Tibial nerve (tissue), 4 donors: ENCODE measurements at regions not wholly inside any gene's neighbourhood (a gene's known extent, or its start where the extent isn't known, plus 50 kb on each side); places are given as distances from the start of the nearest gene placed in this dataset.
"Not testable (repeated sequence)": the region's sequence is repeated elsewhere in the genome, so short reads cannot be mapped to it uniquely, and the experiment has no call there.

ENCODE experiments used
- DNase-seq, 2 donors: peaks; one replicate each; pipeline ENCODE4 v3.0.0-alpha.2; 2019; ENCODE audit warnings: low spot score in 2 of 2
- H3K27ac ChIP-seq, 4 donors: fragments of 200-600 bp; sonication (generic) in 3 of 4; one replicate each; pipeline ENCODE4 v1.5.1; 2017 to 2019; ENCODE audit warnings: mild to moderate bottlenecking in 1 of 4
- H3K27me3 ChIP-seq, 2 donors: fragments of 200-600 bp; sonication (generic) in 1 of 2; one replicate each; pipeline versions ENCODE4 v1.5.1 to v1.6.0; 2017 to 2019
- H3K36me3 ChIP-seq, 3 donors: fragments of 200-600 bp; sonication (generic); one replicate each; pipeline ENCODE4 v1.5.1; 2018 to 2019
- H3K4me1 ChIP-seq, 4 donors: fragments of 200-600 bp; sonication (generic) in 3 of 4; one replicate each; pipeline ENCODE4 v1.5.1; 2017 to 2019
- H3K4me3 ChIP-seq, 4 donors: fragments of 200-600 bp; sonication (generic) in 3 of 4; one replicate each; pipeline ENCODE4 v1.5.1; 2017 to 2019; ENCODE audit warnings: mild to moderate bottlenecking in 1 of 4, moderate library complexity in 1 of 4
- H3K9me3 ChIP-seq, 4 donors: fragments of 200-600 bp; sonication (generic) in 3 of 4; one replicate each; pipeline ENCODE4 v1.5.1; 2017 to 2019
- CTCF ChIP-seq, 5 experiments: fragments of 200-600 bp in 3 of 5; fragments of 450-650 bp in 2 of 5; sonication (generic) in 3 of 5; IDR thresholded peaks; one replicate each; pipeline ENCODE4 v1.5.1; 2016 to 2019; ENCODE audit warnings: antibody characterized with exemption in 5 of 5, mild to moderate bottlenecking in 3 of 5, moderate library complexity in 2 of 5
- EP300 ChIP-seq, 2 donors: sonication (generic); formaldehyde crosslinking; IDR thresholded peaks; one replicate each; pipeline ENCODE4 v1.6.1; 2017; ENCODE audit warnings: antibody characterized with exemption in 2 of 2, mild to moderate bottlenecking in 1 of 2
- POLR2A ChIP-seq, 2 donors: fragments of 450-650 bp; IDR thresholded peaks; one replicate each; pipeline ENCODE4 v1.6.1; 2017; ENCODE audit warnings: antibody characterized with exemption in 2 of 2, mild to moderate bottlenecking in 2 of 2, moderate library complexity in 2 of 2
- whole genome bisulfite sequencing, 2 donors: methylation state at CpG; one replicate each; pipeline ENCODE4 v1.1.5; 2018; 5-methylcytosine and 5-hydroxymethylcytosine counted together

GRCh38 chr10:20582041-20582440, 315.1 kb downstream of the NEBL start:
- Histone ChIP-seq H3K27me3 (no peaks in the 10 kb centered on the region), H3K27ac (no peak overlapping the region), H3K36me3 (no peaks in the 10 kb centered on the region), H3K9me3 (peaks cover 0 to 22% (median 0%) of the 10 kb centered on the region in 4 donors), H3K4me3 (no peak overlapping the region), H3K4me1 (no peaks in the 10 kb centered on the region)
- WGBS, 2 donors = 67 to 85% methylated on average over 1 of the region's 1 CpG
- no peak for DNase-seq
- no peak for TF ChIP-seq CTCF (IDR thresholded peaks at IDR 0.05)
- TF ChIP-seq POLR2A (IDR thresholded peaks at IDR 0.05) = no peak
- no peak for TF ChIP-seq EP300 (IDR thresholded peaks at IDR 0.05)

- Histone ChIP-seq H3K36me3 (no peaks in the 10 kb centered on the region), H3K27ac (no peak overlapping the region), H3K4me1 (no peaks in the 10 kb centered on the region), H3K27me3 (no peaks in the 10 kb centered on the region), H3K4me3 (no peak overlapping the region), H3K9me3 (no peaks in the 10 kb centered on the region)
- 86 to 90% methylated on average over 2 of the region's 2 CpGs for WGBS, 2 donors
- DNase-seq = no peak
- TF ChIP-seq CTCF (IDR thresholded peaks at IDR 0.05) = no peak
- no peak for TF ChIP-seq EP300 (IDR thresholded peaks at IDR 0.05)
- TF ChIP-seq POLR2A (IDR thresholded peaks at IDR 0.05) = no peak
Observed at GRCh38 chr10:20573924-20574323, 323.2 kb downstream of the NEBL start.

- not testable (repeated sequence) for H3K4me3 ChIP-seq, H3K36me3 ChIP-seq, DNase-seq, H3K4me1 ChIP-seq, H3K27me3 ChIP-seq, H3K27ac ChIP-seq
- peaks cover 0 to 13% (median 0%) of the 10 kb centered on the region in 4 donors for H3K9me3 ChIP-seq
- 91 to 94% methylated on average over 7 of the region's 7 CpGs for WGBS, 2 donors
Observed at GRCh38 chr10:20555990-20556389, 341.1 kb downstream of the NEBL start.

- Histone ChIP-seq H3K9me3 (peaks cover 0 to 11% (median 0%) of the 10 kb centered on the region in 4 donors), H3K27me3 (no peaks in the 10 kb centered on the region), H3K27ac (no peak overlapping the region), H3K4me3 (no peak overlapping the region), H3K4me1 (no peaks in the 10 kb centered on the region), H3K36me3 (no peaks in the 10 kb centered on the region)
- no peak for DNase-seq
- WGBS, 2 donors = 38 to 39% methylated on average over 3 of the region's 3 CpGs
- TF ChIP-seq POLR2A (IDR thresholded peaks at IDR 0.05) (no peak), EP300 (IDR thresholded peaks at IDR 0.05) (no peak), CTCF (IDR thresholded peaks at IDR 0.05) (no peak)
Observed at GRCh38 chr10:20552382-20552781, 344.7 kb downstream of the NEBL start.

GRCh38 chr10:20551761-20552160, 345.4 kb downstream of the NEBL start:
- H3K36me3 ChIP-seq = no peaks in the 10 kb centered on the region
- TF ChIP-seq POLR2A (IDR thresholded peaks at IDR 0.05) (no peak), EP300 (IDR thresholded peaks at IDR 0.05) (no peak), CTCF (IDR thresholded peaks at IDR 0.05) (no peak)
- no peaks in the 10 kb centered on the region for H3K4me1 ChIP-seq
- DNase-seq = no peak
- WGBS, 2 donors = 91 to 96% methylated on average over 2 of the region's 2 CpGs
- no peaks in the 10 kb centered on the region for H3K27me3 ChIP-seq
- H3K27ac ChIP-seq = no peak overlapping the region
- H3K4me3 ChIP-seq = no peak overlapping the region
- H3K9me3 ChIP-seq = peaks cover 0 to 8% (median 0%) of the 10 kb centered on the region in 4 donors
